HG03103 (cell line): ENCODE measurements at regions not wholly inside any gene's neighbourhood (a gene's known extent, or its start where the extent isn't known, plus 50 kb on each side); places are given as distances from the start of the nearest gene placed in this dataset.
A peak's percentile ranks its signal among the peaks of the same experiment; 100 is the strongest.

Experiments used
- ATAC-seq: cut with Tn5 transposase; IDR thresholded peaks from one replicate; pipeline ENCODE4 v1.9.1; 2021; ENCODE audit warnings: low read depth; ENCODE audit not compliant: unreplicated experiment

GRCh38 chr9:113776194-113776593, 99.9 kb upstream of the ZNF618 start:
- no peak for ATAC-seq

- ATAC-seq = no peak
These were observed 94.7 kb upstream of the ZNF618 start for GRCh38 chr9:113781381-113781780.

DNA sequence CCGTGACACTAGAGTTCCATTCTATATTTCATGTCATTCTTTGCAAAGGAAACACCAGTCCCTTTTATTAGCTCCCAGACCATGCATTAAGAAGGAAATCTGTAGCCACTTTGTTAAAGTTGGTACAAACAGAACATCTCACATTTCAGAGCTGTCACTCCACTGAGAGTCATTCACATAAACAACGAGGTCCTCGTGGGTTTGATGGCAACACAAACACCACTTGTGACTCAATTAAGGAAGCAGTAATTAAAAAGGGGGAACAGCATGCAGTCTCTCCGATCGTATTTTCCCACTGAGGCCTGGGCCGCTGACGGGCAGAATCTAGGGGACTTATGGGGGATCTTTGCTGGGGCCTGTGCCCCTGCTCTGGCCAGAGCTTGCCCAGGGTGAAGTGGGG, 94.2 kb upstream of the ZNF618 start:
- ATAC-seq = no peak

DNA sequence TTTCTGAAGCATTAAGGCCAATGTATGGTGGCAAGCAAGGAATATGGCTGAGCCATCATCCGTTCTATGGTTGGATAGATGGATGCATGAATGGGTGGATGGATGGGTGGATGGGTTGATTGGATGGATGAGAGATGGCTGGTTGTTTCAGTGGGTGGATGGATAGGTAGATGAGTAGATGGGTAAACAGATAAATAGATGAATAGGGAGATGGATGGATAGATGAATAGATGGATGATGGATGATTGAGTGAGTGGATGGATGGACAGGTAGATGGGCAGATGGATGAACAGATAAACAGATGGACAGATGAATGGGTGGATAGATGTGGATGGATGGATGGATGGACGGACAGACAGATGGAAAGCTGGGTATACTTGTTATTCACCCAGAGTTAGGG, 92.6 kb upstream of the ZNF618 start:
- no peak for ATAC-seq

GRCh38 chr9:113785334-113785733, 90.8 kb upstream of the ZNF618 start:
- ATAC-seq = no peak

DNA sequence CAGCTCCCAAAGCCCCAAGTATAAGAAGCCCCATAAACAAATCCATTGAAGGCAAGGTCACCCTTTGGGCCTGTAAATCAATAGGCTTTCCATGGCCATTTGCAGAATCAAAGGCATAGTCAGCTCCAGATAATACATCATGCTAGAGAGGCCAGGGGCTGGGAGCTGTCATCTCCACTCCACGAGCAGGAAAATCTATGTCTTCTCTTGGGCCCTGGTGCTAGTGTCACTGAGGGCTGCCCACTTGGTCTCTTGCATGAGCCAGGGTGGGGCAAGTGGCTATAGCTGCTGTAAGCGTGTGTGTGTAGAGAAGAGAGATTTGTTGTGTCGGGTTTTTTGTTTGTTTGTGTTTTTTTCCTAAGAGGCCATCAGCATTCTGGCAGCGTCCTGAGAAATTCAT, 90.0 kb upstream of the ZNF618 start:
- ATAC-seq = no peak

- ATAC-seq = no peak
These were observed 88.2 kb upstream of the ZNF618 start for GRCh38 chr9:113787871-113788270.

GRCh38 chr9:113788616-113789330, 87.3 kb upstream of the ZNF618 start:
- no peak for ATAC-seq

GRCh38 chr9:113790093-113790492, 86.0 kb upstream of the ZNF618 start:
- ATAC-seq = no peak

- no peak for ATAC-seq
These were observed 82.6 kb upstream of the ZNF618 start for GRCh38 chr9:113793558-113793957.

- no peak for ATAC-seq
These were observed 81.4 kb upstream of the ZNF618 start for GRCh38 chr9:113794721-113795120.

GRCh38 chr9:113795811-113796392, 80.2 kb upstream of the ZNF618 start:
- no peak for ATAC-seq

GRCh38 chr9:113796646-113797426, 79.3 kb upstream of the ZNF618 start:
- no peak for ATAC-seq

DNA sequence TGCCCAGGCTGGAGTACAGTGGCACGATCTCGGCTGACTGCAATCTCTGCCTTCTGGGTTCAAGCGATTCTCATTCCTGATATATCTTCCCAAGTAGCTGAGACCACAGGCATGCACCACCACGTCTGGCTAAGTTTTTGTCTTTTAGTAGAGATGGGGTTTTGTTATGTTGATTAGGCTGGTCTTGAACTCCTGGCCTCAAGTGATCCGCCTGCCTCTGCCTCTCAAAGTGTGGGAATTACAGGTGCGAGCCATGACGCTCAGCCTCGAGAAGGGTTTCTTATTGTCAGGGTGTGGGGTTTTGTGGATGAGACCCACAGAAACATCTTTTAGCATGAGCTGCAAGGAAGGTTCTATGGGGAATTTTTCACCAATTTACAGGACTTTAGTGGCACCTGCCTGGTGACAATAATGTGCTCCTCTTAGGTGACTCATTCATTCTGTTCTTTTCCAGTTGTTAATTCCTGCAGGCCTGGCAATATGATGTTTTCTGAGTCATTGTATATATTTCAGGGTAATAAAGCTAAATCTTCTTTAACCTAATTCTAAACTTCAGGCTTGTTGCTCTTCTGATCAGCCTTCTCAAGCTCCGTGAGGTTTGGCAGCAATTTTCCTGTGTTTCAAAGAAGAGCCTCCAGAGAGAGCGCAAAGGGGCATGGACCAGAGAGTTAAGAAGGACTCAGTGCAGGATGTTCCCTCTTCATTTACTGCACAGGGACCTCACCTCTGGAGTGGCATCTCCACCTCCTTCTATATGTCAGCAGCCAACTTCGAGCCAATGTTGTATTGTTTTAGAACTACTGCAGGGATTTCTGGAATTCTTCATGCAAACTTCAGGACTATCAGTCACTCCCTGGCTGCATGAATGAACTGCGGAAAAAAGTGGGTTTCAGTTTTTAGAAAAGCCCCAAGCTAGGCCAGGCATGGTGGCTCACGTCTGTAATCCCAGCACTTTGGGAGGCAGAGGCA, 77.8 kb upstream of the ZNF618 start:
- ATAC-seq = no peak

DNA sequence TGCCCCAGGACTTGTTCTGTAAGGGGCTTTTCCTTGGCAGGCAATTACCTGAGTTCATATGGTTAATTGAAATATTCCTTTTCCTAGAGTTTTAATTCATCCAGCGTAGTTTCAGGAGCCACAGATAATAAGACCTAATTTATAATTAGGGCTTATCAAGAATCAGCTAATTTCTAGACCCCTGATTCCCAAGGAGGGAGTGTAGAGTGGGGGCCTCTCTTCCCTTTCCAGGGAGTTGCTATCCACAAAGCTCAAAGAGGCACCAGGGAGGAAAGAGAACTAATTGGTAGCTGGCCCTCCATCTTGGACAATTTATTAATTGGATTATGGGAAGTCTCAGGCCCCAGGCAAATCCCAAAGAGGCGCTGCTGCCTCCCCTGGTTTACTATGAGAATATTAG, 75.8 kb upstream of the ZNF618 start:
- ATAC-seq = no peak

GRCh38 chr9:113803811-113804589, 72.1 kb upstream of the ZNF618 start:
- ATAC-seq = no peak

GRCh38 chr9:113805486-113806132, 70.5 kb upstream of the ZNF618 start:
- no peak for ATAC-seq

DNA sequence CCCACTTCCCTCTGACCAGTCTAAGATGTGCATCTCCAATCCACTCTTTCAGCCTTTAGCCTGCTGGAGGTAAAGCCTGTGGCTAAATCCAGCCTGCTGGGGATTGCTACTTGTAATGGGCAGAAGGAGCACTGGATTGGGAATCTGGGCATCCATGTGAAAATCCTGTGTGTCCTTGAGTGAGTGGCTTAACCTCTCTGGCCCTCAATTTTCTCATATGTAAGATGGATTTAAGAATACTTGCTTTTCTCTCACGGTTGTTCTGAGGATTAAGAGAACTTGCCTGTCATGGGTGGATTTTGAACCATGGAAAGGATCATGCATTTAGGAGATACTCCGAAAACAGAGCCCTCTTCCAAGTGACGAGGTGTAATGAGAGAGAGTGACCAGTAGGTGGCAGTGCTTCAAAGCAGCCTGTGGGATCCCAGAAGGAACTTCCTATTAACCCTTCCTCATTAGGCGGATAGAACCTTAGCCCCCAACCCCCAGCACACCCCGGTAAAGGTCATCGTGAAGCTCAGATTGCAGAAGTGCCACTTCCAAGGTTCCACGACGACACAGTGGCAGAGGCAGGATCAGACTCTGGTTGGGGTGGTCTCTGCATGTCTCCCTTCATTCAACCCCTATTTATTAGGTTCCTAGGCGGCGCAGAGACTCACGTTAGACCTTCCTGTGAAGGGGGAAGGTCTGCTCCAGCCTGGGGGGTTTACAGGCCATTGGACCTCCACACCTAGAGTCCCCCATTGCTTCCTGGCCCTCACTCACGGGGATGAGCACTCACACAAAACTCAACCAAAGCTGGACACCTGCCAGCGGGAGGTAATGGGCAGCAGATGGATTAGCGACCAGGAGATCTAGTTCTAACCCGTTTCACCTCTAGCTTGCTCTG, 68.7 kb upstream of the ZNF618 start:
- ATAC-seq = peak; percentile 71
